ENCODE measurements at regions not wholly inside any gene's neighbourhood (a gene's known extent, or its start where the extent isn't known, plus 50 kb on each side); places are given as distances from the start of the nearest gene placed in this dataset.

DNA sequence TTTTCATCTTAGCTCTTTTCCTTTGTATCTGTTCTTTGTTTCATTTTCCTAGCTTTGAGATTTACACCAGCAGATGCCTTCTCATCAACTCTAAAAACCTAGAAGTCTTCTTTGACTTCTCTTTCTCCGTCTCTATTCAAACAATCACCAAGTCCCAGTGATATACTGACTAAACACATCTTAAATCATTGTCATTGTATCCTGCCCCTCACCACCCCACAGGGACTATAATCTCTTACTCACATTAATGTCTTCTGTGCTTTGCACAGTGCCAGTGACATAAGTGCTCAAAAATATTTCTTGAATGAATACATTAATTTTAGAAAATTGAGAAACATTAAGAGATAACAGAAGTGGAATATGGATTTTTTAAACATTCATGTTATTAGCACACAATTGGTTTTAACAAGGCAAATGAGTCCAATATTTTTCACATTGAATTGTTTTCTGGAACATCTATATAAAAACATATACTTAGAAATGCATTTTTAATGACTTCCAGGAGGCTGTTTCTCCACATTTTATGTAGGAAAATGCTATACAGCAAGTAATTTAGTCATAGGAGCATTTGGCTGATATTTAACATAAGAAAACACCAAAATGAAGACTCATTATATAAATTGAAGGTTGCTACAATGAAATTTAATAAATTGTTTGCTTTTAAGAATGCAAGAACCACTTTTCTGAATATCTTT is 472.8 kb upstream of the PRICKLE1 start:
- no peaks in the 10 kb centered on the region for H3K9me3 ChIP-seq
- no peak for ATAC-seq
- no peak overlapping the region for H3K27ac ChIP-seq
- no peak for DNase-seq
- H3K27me3 ChIP-seq (ENCODE audit: insufficient read depth in 3 of 3, low read length in 2 of 3), result no peaks in the 10 kb centered on the region
- no peak overlapping the region for H3K4me3 ChIP-seq
- H3K4me1 ChIP-seq, result no peaks in the 10 kb centered on the region
- no peaks in the 10 kb centered on the region for H3K36me3 ChIP-seq (ENCODE audit: insufficient read depth in 1 of 2, low read depth in 1 of 2)
- WGBS, 3 donors, result 82 to 96% (median 86%) methylated on average over 1 of the region's 1 CpG
- TF ChIP-seq, protein P1, sequence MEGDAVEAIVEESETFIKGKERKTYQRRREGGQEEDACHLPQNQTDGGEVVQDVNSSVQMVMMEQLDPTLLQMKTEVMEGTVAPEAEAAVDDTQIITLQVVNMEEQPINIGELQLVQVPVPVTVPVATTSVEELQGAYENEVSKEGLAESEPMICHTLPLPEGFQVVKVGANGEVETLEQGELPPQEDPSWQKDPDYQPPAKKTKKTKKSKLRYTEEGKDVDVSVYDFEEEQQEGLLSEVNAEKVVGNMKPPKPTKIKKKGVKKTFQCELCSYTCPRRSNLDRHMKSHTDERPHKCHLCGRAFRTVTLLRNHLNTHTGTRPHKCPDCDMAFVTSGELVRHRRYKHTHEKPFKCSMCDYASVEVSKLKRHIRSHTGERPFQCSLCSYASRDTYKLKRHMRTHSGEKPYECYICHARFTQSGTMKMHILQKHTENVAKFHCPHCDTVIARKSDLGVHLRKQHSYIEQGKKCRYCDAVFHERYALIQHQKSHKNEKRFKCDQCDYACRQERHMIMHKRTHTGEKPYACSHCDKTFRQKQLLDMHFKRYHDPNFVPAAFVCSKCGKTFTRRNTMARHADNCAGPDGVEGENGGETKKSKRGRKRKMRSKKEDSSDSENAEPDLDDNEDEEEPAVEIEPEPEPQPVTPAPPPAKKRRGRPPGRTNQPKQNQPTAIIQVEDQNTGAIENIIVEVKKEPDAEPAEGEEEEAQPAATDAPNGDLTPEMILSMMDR (IDR thresholded peaks at IDR 0.05), result no peak
- intact Hi-C loops (cut with DNase I), result no loop called here

DNA sequence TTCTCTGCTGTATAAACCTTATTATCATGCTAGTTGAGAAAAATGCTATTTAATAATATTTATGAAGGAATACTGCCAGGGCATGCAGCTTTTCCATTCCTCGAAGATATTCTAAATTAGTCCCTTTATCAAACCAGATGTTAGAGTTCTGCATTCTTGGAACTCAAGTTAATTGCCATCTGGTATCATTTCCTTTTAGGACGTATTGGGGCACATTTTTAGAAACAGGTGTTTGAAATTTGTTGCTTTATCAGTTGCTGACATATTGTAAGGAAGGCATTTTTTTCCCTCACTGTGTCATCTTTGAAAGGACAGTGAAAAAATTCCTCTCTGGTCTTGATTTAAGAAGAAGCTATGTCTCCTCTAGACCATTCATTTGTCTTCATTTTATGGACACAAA is 471.2 kb upstream of the PRICKLE1 start:
- 7 to 9% (median 8%) methylated on average over 2 of the region's 2 CpGs for WGBS, 3 donors
- no peaks in the 10 kb centered on the region for H3K4me1 ChIP-seq
- no peaks in the 10 kb centered on the region for H3K36me3 ChIP-seq (ENCODE audit: insufficient read depth in 1 of 2, low read depth in 1 of 2)
- H3K9me3 ChIP-seq, result no peaks in the 10 kb centered on the region
- no peak overlapping the region for H3K4me3 ChIP-seq
- TF ChIP-seq, protein P1 (IDR thresholded peaks at IDR 0.05), result no peak
- ATAC-seq (no peak), DNase-seq (no peak)
- H3K27me3 ChIP-seq (ENCODE audit: insufficient read depth in 3 of 3, low read length in 2 of 3), result no peaks in the 10 kb centered on the region
- H3K27ac ChIP-seq, result no peak overlapping the region
- intact Hi-C loops (cut with DNase I), result no loop called here

DNA sequence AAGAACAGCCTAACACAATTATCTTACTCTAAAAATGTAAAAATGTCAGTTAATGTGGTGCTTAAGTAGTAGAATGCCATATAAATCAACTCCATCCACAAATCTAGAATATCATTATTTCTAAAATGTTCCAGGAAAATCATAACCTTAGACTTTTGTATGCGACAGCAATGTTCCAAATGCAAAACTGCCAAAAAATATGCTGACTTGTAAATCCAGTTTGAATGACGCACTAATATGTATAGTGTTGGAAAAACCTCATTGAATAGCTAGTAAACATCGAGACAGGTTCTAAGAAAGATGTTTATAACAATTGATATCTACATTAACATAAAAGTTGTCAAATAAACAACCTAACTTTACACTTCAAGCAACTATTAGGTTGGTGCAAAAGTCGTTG is 469.1 kb upstream of the PRICKLE1 start:
- ATAC-seq, result no peak
- intact Hi-C loops (cut with DNase I), result no loop called here
- H3K27me3 ChIP-seq (ENCODE audit: insufficient read depth in 3 of 3, low read length in 2 of 3), result no peaks in the 10 kb centered on the region
- no peaks in the 10 kb centered on the region for H3K36me3 ChIP-seq (ENCODE audit: insufficient read depth in 1 of 2, low read depth in 1 of 2)
- TF ChIP-seq, protein P1 (IDR thresholded peaks at IDR 0.05), result no peak
- H3K27ac ChIP-seq, result no peak overlapping the region
- H3K4me3 ChIP-seq, result no peak overlapping the region
- WGBS, 3 donors, result 95 to 96% (median 96%) methylated on average over 4 of the region's 4 CpGs
- no peak for DNase-seq
- no peaks in the 10 kb centered on the region for H3K9me3 ChIP-seq
- H3K4me1 ChIP-seq, result no peaks in the 10 kb centered on the region

DNA sequence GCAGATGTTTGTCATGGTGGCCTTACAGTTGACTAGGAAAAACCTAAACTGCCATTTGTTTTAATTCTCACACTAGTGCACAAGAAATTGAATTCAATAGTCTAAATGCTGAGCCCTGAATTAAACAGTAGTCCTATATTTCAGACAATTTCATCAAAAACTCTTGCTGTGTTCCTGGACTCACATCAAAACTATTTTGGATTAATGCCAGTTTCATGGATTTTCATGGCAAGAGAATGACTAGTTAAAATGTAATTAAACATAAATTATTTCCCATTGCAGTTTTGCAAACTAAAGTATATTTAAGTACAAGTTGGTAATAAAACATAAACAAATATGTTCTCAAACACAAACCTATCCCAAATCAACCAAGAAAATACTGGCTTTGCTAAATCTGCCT is 468.0 kb upstream of the PRICKLE1 start:
- no peak for DNase-seq
- Histone ChIP-seq H3K4me3 (no peak overlapping the region), H3K36me3 (ENCODE audit: insufficient read depth in 1 of 2, low read depth in 1 of 2) (no peaks in the 10 kb centered on the region), H3K27ac (no peak overlapping the region), H3K27me3 (ENCODE audit: insufficient read depth in 3 of 3, low read length in 2 of 3) (no peaks in the 10 kb centered on the region), H3K4me1 (no peaks in the 10 kb centered on the region), H3K9me3 (no peaks in the 10 kb centered on the region)
- TF ChIP-seq, protein P1 (IDR thresholded peaks at IDR 0.05), result no peak
- intact Hi-C loops (cut with DNase I), result no loop called here
- ATAC-seq, result no peak

DNA sequence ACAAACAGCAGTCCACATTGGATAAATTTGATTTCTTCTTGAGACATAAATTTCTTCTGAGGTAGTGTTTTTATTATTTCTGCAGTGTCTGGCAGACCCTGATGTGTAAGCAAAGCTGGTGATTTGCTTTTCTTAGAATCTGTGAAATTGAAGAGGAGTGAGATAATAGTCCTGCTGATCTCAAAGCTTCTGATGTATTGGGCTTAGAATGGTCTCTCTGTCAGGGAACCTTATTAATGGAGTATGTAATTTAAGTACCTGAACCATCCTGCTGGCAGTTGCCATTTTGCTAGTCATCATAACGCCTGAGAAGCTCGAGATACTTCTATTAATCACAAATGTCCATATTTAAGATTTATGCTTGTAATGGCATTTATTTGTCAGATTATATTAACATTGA is 464.5 kb upstream of the PRICKLE1 start:
- Histone ChIP-seq H3K9me3 (no peaks in the 10 kb centered on the region), H3K36me3 (ENCODE audit: insufficient read depth in 1 of 2, low read depth in 1 of 2) (no peaks in the 10 kb centered on the region), H3K4me1 (no peaks in the 10 kb centered on the region), H3K4me3 (no peak overlapping the region), H3K27me3 (ENCODE audit: insufficient read depth in 3 of 3, low read length in 2 of 3) (no peaks in the 10 kb centered on the region), H3K27ac (no peak overlapping the region)
- intact Hi-C loops (cut with DNase I), result no loop called here
- 62 to 83% (median 63%) methylated on average over 2 of the region's 2 CpGs for WGBS, 3 donors
- DNase-seq (no peak), ATAC-seq (no peak)
- TF ChIP-seq, protein P1 (IDR thresholded peaks at IDR 0.05), result no peak
